ENCODE measurements at regions not wholly inside any gene's neighbourhood (a gene's known extent, or its start where the extent isn't known, plus 50 kb on each side); places are given as distances from the start of the nearest gene placed in this dataset.

- TF ChIP-seq CTCF (IDR thresholded peaks at IDR 0.05) = no peak
- TF ChIP-seq CHD2 (IDR thresholded peaks at IDR 0.05; ENCODE audit: low read length, partially characterized antibody) = no peak
- TF ChIP-seq RFX5 (IDR thresholded peaks at IDR 0.05) = no peak
- no peak for TF ChIP-seq KDM1A (IDR thresholded peaks at IDR 0.05; ENCODE audit: low read depth)
- no peak for TF ChIP-seq POLR2A (IDR thresholded peaks at IDR 0.05; ENCODE audit: low read length)
- no peak for TF ChIP-seq NFE2L2 (conservative IDR thresholded peaks at IDR 0.05; ENCODE audit: low read length)
- no peak for TF ChIP-seq PBX3 (IDR thresholded peaks at IDR 0.05)
- no peak for TF ChIP-seq JUNB (IDR thresholded peaks at IDR 0.05)
- TF ChIP-seq HDAC2 (IDR thresholded peaks at IDR 0.05) = no peak
- TF ChIP-seq POLR2AphosphoS2 (conservative IDR thresholded peaks at IDR 0.05; ENCODE audit: low read length) = no peak
- no peak for TF ChIP-seq REST (IDR thresholded peaks at IDR 0.05)
- TF ChIP-seq RAD21 (conservative IDR thresholded peaks at IDR 0.05 in 1 of 2, IDR thresholded peaks at IDR 0.05 in 1 of 2) = no peak
- no peak for TF ChIP-seq HMGXB4 (CRISPR knock-in tag; IDR thresholded peaks at IDR 0.05; ENCODE audit: borderline replicate concordance)
- no peak for TF ChIP-seq EP300 (IDR thresholded peaks at IDR 0.05)
These were observed 374.9 kb downstream of the SLC6A15 start for GRCh38 chr12:84537666-84538065.

All from A549 (cell line).